RPMI8226 (cell line): ENCODE measurements at regions not wholly inside any gene's neighbourhood (a gene's known extent, or its start where the extent isn't known, plus 50 kb on each side); places are given as distances from the start of the nearest gene placed in this dataset.

Experiments used
- DNase-seq: peaks from one replicate; pipeline ENCODE4 v3.0.0-alpha.2; 2015

DNA sequence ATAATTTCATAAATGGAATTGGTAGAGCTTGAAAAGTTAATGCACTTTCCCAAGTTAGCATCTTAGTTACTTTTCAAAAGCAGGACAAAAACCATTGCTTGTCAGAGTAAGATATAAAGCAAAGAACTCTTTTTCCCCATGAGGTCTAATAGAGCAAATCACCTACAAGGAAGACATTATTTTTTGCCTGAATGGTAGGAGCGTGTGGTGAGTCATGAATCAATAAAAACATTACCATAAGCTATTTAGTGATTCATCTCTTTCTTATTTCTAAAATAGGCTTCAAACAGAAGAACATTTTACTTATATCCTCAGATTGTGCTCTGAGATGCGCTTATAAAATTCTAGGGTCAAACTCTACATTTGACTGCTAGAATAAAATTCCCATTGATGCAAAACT, 109.4 kb upstream of the GPRIN3 start:
- no peak for DNase-seq

DNA sequence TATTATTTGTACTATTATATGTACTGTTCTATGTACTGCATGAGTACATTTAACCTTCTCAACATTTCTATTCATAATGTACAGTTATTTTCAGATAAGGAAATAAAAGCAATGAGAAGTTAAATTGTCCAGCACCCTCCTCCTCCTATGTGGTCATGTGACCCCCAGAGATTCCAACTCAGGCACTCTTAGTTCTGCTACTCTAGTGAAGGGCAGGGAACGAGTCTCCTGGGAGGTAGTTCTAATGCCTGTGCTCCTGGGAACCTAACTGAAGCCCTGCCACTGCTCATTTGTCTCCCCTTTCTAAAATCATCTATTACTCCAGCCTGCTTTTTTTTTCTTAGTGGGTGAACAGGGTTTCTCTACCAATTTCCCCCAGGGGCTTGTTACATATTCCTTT, 105.9 kb upstream of the GPRIN3 start:
- no peak for DNase-seq

GRCh38 chr4:89411539-89412309, 104.1 kb upstream of the GPRIN3 start:
- no peak for DNase-seq

DNA sequence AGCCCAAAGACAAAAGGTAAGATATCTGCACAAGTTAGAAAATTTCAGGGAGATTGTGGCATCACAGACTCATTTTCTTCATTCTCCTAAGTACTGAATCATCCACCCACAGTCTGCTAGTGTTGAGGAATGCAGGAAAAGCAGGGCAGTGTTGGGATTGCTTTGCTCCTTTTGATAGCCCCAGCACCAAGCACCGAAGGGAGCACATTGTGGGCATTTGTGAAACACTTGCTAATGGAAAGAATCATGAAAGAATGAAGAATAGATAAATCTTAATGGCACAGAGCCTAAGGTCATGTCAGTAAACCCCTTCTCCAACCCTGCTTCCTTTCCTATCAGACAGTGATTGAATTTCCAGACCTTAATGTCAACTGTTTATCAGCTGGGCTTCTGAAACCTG, 103.1 kb upstream of the GPRIN3 start:
- no peak for DNase-seq

DNA sequence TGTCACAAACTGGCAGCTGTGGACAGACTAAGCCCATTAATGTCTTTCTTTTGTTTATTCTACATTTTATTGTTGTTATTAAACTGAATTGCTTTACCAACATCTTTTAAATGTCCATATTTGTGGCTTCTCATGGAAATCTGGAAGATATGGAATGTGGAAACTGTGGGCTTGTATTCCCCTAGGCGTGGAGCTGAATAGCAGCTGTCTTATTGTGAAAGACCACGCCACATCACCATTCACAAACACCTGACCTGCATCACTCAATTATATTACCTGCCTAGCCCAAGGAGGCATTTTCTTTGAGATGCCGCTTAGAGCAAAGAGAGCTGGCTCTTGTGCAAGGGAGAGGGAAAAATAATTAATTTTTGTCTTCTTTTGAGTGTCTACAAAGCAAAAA, 96.9 kb upstream of the GPRIN3 start:
- DNase-seq = no peak

DNA sequence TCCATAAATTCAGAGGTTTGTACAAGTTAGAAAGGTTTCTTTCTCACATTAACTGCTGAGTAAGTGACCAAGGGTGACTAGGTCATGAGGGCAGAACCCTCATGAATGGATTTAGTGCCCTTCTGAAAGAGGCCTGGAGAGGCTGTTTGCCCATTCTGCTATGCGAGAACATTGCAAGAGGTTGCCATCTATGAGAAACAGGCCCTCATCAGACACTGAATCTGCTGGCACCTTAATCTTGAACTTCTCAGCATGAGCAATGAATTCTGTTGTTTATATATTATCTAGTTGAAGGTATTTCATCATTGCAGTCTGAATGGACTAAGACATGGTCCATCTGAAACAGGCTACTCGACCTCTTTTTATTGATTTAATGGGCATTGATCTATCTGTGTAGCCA, 96.2 kb upstream of the GPRIN3 start:
- no peak for DNase-seq

DNA sequence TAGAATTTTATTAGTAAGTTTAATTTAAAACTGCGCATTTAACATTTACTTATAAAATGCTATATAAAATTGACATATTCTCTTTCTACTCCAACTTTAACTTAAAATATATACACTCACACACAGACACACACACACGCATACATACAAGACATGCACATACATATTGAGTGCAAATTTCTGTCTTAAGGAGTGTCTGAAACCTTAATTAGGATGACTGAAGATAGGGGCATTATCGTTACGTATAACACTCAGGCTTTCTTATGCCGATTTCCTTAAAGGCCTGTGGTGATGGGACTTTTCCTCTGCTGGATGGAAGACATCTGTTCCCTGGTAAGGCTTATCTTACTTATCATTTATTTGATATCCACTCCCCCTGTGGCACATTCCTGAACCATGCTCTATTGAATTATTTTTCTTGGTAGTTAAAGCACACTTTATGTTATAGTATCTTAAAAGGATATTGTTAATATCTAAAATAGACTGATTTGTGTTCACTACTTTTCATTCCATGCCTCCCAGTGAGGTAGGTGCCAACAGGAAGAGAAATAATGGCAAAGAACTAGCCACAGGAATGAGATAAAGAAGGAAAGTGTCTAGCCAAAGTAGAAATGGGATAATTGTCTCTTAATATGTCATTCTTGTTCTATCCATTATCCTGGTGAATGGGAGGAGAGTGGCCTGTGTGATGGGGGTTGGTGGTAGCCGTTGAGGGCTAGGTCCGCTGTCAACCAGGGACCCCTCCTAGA, 92.9 kb upstream of the GPRIN3 start:
- DNase-seq = no peak

- DNase-seq = no peak
These were observed 91.0 kb upstream of the GPRIN3 start for GRCh38 chr4:89398644-89399043.

DNA sequence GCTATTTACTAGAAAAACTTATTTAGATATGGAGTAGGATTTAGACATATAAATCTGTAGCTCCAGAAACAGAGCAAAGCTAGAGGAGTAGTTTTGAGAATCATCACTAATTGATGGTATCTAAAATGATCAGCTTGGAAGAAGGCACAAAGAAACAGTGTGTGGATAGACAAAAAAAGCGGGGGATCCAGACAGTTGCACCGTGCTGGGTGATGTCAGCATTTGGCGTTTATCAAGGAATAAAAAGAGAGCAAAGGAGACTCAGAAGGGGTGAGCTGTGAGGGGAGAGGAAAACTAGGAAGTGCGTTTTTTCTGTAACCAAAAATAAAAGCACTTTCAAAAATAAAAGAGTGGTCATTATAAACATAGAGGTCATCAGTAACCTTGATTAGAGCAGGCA, 90.5 kb upstream of the GPRIN3 start:
- DNase-seq = no peak

DNA sequence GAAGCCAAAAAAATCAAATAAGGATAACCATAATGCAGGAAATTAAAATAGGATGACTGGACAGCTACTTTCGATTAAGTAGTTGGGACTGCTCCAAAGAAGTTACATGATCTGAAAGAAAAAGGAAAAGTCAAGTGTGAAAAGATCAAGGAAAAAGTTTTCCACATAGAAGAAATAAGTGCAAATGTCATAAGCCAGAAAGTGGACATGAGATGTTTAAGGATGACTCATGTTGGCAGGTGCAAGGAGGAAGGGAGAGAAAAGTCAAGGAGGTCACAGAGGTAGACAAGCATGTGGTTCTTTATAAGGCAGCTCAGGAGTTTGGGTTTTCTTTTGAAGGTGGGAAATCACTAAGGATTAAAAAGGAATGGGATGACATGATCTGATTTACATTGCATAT, 89.8 kb upstream of the GPRIN3 start:
- no peak for DNase-seq

DNA sequence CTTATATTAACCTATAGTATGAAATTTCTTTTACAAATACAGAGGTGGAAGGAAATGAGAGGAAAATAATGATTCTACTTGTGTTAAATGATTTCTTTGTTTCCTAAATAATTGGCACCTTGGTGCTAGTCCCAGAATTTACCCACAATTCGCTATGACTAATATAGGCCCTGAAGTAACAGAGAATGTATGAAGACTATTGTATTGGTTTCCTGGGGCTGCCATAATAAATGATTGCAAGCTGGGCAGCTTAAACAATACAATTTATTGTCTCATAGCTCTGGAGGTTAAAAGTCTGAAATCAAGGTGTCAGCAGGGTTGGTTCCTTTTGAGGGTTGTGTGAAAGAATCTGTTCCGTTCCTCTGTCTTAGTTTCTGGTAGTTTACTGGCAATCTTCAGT, 74.8 kb upstream of the GPRIN3 start:
- DNase-seq = no peak

DNA sequence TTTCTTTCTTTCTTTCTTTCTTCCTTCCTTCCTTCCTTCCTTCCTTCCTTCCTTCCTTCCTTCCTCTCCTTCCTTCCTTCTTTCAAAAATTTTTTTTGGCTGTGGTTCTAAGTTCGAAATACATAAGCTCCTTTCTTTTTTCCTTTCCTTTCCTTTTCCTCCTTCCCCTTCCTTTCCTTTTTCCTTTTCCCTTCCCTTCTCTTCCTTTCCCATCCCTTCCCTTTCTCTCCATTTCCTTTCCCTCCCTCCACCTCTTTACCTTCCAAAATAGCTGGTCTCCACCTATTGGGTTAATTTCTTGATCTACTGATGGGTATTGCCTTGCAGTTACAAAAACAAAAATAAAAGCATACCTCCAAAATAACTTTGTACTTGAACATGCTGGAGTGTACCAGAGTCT, 73.4 kb upstream of the GPRIN3 start:
- DNase-seq = no peak

GRCh38 chr4:89379511-89380044, 72.0 kb upstream of the GPRIN3 start:
- no peak for DNase-seq

DNA sequence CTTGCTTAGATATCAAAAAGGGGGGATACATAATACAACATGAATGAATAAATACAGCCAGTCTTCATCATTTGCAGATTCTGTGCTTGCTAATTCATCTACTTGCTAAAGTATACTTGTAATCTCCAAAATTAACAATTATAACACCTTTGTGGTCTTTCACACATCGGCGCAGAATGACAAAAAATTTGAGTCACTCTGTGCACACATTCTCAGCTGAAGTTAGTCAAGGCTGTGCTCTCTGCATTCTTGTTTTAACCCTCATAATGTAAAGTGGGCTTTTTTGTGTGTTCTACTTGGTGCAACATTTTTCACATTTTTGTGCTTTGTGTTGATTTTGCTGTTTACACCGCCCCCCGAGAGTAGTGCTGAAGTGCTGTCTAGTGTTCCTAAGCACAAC, 65.8 kb upstream of the GPRIN3 start:
- DNase-seq = no peak

DNA sequence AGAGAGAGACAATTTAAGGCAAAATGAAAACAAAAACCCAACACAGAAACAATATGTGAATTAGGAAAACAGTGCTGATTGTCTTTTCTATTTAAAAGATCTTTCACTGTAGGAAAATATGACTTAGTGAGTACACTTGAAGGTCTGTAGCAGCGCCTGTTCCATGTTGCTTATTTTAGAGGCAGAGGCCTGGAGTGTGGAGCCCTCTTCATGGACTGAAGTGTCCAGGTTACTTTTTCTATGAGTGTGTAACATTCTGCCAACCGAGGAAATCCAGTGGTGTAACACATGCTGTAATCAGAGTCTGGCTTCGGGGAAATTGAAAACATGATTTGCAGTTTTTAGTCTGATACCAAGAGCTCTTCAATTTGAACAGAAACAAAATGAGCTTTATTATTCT, 64.0 kb upstream of the GPRIN3 start:
- no peak for DNase-seq

- no peak for DNase-seq
These were observed 62.0 kb upstream of the GPRIN3 start for GRCh38 chr4:89369581-89369980.

GRCh38 chr4:89368861-89369260, 61.3 kb upstream of the GPRIN3 start:
- no peak for DNase-seq

- no peak for DNase-seq
These were observed 58.2 kb upstream of the GPRIN3 start for GRCh38 chr4:89365776-89366175.

- no peak for DNase-seq
These were observed 57.8 kb upstream of the GPRIN3 start for GRCh38 chr4:89365375-89365774.

DNA sequence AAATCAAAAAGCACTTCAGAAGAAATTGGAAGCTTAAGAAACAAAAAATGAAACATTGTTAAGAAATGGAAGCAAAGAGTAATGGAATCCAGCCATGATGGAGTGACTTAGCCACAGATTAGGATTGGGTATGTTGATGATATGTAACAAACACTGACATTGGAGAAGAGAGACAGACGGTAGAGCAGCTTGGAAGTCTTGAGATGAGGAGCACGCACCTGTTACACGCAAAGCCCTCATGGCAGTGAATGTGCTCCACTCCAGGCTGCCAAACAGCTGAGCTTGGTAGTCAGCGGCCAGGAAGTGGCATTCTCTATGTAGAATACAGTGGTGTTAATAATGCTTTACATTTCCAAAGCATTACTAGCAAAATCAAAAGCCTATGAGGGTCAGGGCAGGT, 56.9 kb upstream of the GPRIN3 start:
- no peak for DNase-seq

DNA sequence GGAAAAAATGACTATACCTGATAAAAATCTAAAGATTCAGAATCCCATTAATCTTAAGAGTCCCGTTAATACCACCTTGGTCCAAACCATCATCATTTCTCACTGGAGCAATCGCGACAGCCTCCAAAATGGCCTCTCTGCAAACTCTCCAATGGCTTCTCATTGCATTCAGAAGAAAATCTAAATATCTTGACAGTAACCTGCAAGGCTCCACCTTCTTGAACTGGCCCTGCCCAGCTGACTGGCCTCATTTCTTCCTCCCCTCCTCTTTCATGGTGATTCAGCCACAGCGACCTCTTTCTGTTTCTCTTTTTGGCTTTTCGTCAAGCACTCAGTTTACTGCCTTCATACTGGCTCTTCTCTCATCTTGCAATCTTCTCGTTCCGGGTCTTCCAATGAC, 56.2 kb upstream of the GPRIN3 start:
- DNase-seq = no peak

DNA sequence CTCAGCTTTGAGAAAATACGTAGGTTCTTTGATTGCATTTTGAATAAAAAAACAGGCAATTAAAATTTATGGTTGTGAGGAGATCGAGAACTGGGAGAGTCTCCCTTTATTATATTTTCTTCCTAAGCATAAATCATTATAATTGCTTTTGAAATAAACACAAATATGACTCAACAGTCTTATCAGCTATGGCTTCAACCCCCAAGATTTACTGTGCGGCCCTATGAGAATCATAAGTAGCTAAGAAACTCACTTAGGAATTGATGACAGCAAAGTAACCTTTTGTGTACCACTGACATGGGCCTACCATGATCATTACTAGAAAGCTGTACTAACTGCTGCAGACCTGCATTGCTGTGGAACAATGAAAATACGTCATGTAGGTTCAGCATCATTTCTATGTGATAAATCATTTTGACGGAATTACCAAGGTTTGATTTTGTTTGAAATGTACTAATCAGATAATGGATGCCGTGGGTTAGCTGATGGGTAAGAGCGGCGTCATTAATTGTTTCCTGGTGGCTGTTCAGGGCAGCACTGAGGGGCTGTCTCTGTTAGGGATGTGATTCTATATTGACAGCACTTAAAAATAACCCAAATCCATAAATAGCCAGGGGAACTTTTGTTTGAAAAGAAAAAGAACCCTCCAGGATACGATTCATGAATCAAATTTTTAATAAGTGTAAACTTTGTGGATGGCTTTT, 51.5 kb upstream of the GPRIN3 start:
- DNase-seq = no peak

GRCh38 chr4:89357787-89358186, 50.2 kb upstream of the GPRIN3 start:
- no peak for DNase-seq
